Activated CD8-positive, alpha-beta memory T cell treated with anti-CD3 and anti-CD28 coated beads, Interleukin-2, amount 10 ng/mL, durations not matched to agents 7 days and 5 days (primary cell): ENCODE measurements at regions not wholly inside any gene's neighbourhood (a gene's known extent, or its start where the extent isn't known, plus 50 kb on each side); places are given as distances from the start of the nearest gene placed in this dataset.

ENCODE experiments used
- ATAC-seq: fragments of 150-1000 bp; cut with Tn5 transposase; one replicate; pipeline ENCODE4 v1.10.0; 2021; ENCODE audit warnings: moderate library complexity
- CTCF ChIA-PET: fragments of 350-600 bp; sonication (Branson Sonifier 250); formaldehyde crosslinking; loops from one replicate; lab custom pipeline; 2021; ENCODE audit warnings: antibody characterized with exemption; lab: Charles Lee
- DNase-seq: peaks from one replicate; pipeline ENCODE4 v3.0.0-alpha.2; 2020
- H3K27ac Mint-ChIP-seq: one replicate; pipeline ENCODE4 v1.8.0; 2021; ENCODE audit warnings: mild to moderate bottlenecking, mixed read lengths
- H3K27me3 Mint-ChIP-seq: one replicate; pipeline ENCODE4 v1.8.0; 2021; ENCODE audit warnings: mixed read lengths
- H3K36me3 Mint-ChIP-seq: one replicate; pipeline ENCODE4 v1.8.0; 2021; ENCODE audit warnings: mild to moderate bottlenecking, mixed read lengths
- H3K4me1 Mint-ChIP-seq: one replicate; pipeline ENCODE4 v1.8.0; 2021; ENCODE audit warnings: mixed read lengths
- H3K4me3 Mint-ChIP-seq: one replicate; pipeline ENCODE4 v1.8.0; 2021; ENCODE audit warnings: mild to moderate bottlenecking, moderate library complexity, mixed read lengths
- H3K9me3 Mint-ChIP-seq: one replicate; pipeline ENCODE4 v1.8.0; 2022; ENCODE audit warnings: low read depth, mixed read lengths

DNA sequence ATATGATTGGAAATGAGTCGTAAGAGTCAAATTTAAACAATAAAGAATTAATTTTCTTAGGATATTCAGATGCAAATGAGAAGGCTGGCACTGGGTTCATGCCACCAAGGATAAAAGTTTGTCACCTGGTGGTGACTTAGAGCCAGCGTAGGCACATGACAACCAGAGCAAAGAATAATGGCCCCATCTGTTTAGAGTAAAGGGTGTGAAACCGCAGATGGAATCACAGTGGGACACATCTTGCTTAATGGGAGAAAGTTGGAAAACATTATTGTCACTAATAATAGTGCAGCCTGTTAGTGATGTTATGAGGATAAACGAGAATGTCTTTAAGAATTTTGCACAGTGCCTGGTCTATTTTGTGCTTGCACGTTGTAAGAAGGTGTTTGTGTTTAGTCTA is 727.8 kb downstream of the QKI start:
- CTCF ChIA-PET, result no interaction called here

DNA sequence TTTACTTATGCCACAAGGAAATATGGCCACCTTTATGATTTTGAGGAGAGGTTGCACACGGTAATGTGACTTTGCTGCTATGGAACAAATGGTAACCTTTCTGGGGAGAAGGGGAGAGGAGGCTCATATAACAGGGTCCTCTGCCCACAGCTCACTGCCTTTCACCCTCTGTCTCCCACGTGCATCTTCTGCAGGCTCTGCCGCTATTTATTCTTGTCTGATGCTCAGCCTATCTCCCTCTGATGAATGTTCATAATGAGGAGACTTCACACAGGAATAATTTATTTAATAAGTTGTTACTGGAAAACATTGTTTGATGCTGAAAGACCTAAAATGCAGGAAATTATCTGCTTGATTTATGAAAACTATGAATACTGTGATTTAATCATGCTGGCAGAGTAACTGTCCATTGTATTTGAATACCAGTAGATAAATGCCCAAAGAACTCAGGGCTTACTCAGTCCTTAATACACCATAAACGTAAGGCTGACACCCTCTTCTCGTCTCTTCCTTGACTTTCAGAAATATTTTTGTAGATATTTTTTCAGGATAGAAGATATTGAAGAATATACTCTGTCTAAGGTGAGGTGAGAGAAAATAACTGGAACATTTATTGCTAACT is 721.1 kb downstream of the QKI start:
- Mint-ChIP-seq H3K27me3 (no peaks in the 10 kb centered on the region), H3K9me3 (no peaks in the 10 kb centered on the region), H3K36me3 (no peaks in the 10 kb centered on the region), H3K4me3 (no peak overlapping the region), H3K27ac (no peak overlapping the region), H3K4me1 (no peaks in the 10 kb centered on the region)
- DNase-seq, result no peak
- no peak for ATAC-seq
- CTCF ChIA-PET, result interaction anchor here (0.6 kb wide), 1 partner anchor 30 kb away, joined by 3 read pairs; no protein-coding TSS in a partner anchor

More for the DNA sequence above, 727.8 kb downstream of the QKI start:
- H3K4me3 Mint-ChIP-seq, result no peak overlapping the region
- no peak for ATAC-seq
- DNase-seq, result no peak
- no peaks in the 10 kb centered on the region for H3K36me3 Mint-ChIP-seq
- H3K27me3 Mint-ChIP-seq, result no peaks in the 10 kb centered on the region
- no peak overlapping the region for H3K27ac Mint-ChIP-seq
- no peaks in the 10 kb centered on the region for H3K4me1 Mint-ChIP-seq
- H3K9me3 Mint-ChIP-seq, result no peaks in the 10 kb centered on the region

- CTCF ChIA-PET, result no interaction called here
- H3K4me1 Mint-ChIP-seq, result no peaks in the 10 kb centered on the region
- H3K27ac Mint-ChIP-seq, result no peak overlapping the region
- DNase-seq (no peak), ATAC-seq (no peak)
- no peaks in the 10 kb centered on the region for H3K36me3 Mint-ChIP-seq
- H3K9me3 Mint-ChIP-seq, result no peaks in the 10 kb centered on the region
- H3K4me3 Mint-ChIP-seq, result no peak overlapping the region
- H3K27me3 Mint-ChIP-seq, result no peaks in the 10 kb centered on the region
Observed at GRCh38 chr6:164133095-164133494, 718.6 kb downstream of the QKI start.

DNA sequence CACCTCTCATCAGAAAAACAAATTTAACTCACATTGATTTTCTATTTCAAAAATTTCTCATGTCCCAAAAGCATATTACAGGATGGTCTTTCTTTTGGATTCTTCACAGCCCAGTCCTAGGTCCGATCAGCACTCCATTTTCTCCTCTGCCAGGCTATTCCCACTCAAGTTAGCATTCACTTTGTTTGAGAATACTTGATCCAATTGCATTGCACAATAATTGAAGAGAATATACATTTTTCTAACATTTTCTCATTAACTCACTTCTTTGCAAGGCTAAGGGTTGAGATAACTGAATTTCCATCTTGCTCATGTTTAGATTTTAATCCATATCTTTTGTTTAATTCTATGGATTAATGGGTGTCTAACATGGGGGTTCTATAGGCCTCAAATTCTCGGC is 716.1 kb downstream of the QKI start:
- DNase-seq, result no peak
- H3K4me3 Mint-ChIP-seq, result no peak overlapping the region
- ATAC-seq, result no peak
- H3K36me3 Mint-ChIP-seq, result no peaks in the 10 kb centered on the region
- no peaks in the 10 kb centered on the region for H3K4me1 Mint-ChIP-seq
- H3K27me3 Mint-ChIP-seq, result no peaks in the 10 kb centered on the region
- CTCF ChIA-PET, result no interaction called here
- no peaks in the 10 kb centered on the region for H3K9me3 Mint-ChIP-seq
- H3K27ac Mint-ChIP-seq, result no peak overlapping the region

- CTCF ChIA-PET, result no interaction called here
- Mint-ChIP-seq H3K9me3 (no peaks in the 10 kb centered on the region), H3K27me3 (no peaks in the 10 kb centered on the region), H3K4me3 (no peak overlapping the region), H3K36me3 (no peaks in the 10 kb centered on the region), H3K4me1 (no peaks in the 10 kb centered on the region), H3K27ac (no peak overlapping the region)
- ATAC-seq (no peak), DNase-seq (no peak)
Observed at GRCh38 chr6:164130151-164130550, 715.6 kb downstream of the QKI start.

DNA sequence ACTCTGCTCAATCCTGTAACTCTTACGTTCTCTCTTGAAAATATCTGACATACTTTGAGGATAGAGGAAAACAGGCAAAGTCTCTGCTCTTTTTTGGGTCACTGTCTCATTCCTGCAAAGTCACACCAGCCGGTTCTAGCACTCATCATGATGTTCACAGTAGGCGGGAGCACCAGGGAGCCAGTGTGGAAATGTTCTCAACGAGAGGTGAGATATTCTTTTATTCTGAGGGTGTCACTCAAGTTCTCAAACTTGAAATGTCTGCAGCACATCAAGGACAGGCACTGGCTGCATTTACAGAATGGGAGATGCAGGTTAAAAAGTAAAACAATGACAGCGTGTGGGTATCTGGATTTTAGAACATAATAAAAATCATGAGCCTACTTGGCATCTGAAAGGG is 714.7 kb downstream of the QKI start:
- DNase-seq, result no peak
- CTCF ChIA-PET, result no interaction called here
- no peak for ATAC-seq

DNA sequence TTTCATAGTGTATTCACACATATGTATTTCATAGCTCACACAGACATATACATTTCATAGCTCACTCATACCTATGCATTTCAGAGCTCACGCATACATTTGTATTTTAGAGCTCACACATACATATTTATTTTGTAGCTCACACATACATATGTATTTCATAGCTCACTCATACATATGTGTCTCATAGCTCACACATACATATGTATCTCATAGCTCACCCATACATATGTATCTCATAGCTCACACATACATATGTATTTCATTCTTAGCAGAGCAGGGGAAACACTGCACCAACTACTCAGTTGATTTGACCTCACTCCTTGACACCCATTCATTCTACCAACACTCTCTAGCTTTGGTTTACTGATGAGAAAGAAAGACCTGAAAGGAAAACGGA is 713.6 kb downstream of the QKI start:
- Mint-ChIP-seq H3K9me3 (no peaks in the 10 kb centered on the region), H3K36me3 (no peaks in the 10 kb centered on the region), H3K4me3 (no peak overlapping the region), H3K27me3 (no peaks in the 10 kb centered on the region), H3K27ac (no peak overlapping the region), H3K4me1 (no peaks in the 10 kb centered on the region)
- ATAC-seq (no peak), DNase-seq (no peak)
- CTCF ChIA-PET, result no interaction called here

More for the DNA sequence above, 714.7 kb downstream of the QKI start:
- H3K9me3 Mint-ChIP-seq, result no peaks in the 10 kb centered on the region
- no peaks in the 10 kb centered on the region for H3K27me3 Mint-ChIP-seq
- H3K4me1 Mint-ChIP-seq, result no peaks in the 10 kb centered on the region
- no peaks in the 10 kb centered on the region for H3K36me3 Mint-ChIP-seq
- no peak overlapping the region for H3K27ac Mint-ChIP-seq
- no peak overlapping the region for H3K4me3 Mint-ChIP-seq

- ATAC-seq, result no peak
- Mint-ChIP-seq H3K4me3 (no peak overlapping the region), H3K27me3 (no peaks in the 10 kb centered on the region), H3K36me3 (no peaks in the 10 kb centered on the region), H3K9me3 (no peaks in the 10 kb centered on the region), H3K4me1 (no peaks in the 10 kb centered on the region), H3K27ac (no peak overlapping the region)
- CTCF ChIA-PET, result no interaction called here
- DNase-seq, result no peak
Observed at GRCh38 chr6:164124986-164125385, 710.5 kb downstream of the QKI start.

DNA sequence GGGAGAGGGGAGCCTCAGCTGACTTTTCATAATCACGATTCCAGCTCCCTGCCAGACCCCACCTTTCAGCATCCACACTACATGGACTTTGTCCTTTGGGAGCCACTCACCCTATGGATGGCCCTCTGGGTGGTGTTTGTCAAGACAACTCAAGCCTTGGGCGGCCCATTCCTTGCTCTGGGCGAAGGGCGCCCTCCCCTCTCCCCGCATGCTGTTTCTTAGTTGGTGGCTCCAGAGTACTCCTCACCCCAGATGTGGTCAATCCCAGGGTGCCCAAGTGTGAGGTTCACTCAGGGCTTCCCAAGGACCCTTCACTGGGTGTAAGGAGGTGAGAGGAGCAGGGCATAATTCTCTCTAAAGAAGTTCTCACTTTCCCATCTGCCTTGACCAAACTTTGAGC is 710.0 kb downstream of the QKI start:
- CTCF ChIA-PET, result no interaction called here
- H3K27ac Mint-ChIP-seq, result no peak overlapping the region
- no peak for DNase-seq
- no peak overlapping the region for H3K4me3 Mint-ChIP-seq
- H3K9me3 Mint-ChIP-seq, result no peaks in the 10 kb centered on the region
- no peaks in the 10 kb centered on the region for H3K27me3 Mint-ChIP-seq
- H3K4me1 Mint-ChIP-seq, result no peaks in the 10 kb centered on the region
- no peaks in the 10 kb centered on the region for H3K36me3 Mint-ChIP-seq
- no peak for ATAC-seq

- no peak overlapping the region for H3K27ac Mint-ChIP-seq
- H3K4me1 Mint-ChIP-seq, result no peaks in the 10 kb centered on the region
- H3K27me3 Mint-ChIP-seq, result no peaks in the 10 kb centered on the region
- no peak for ATAC-seq
- CTCF ChIA-PET, result no interaction called here
- no peak for DNase-seq
- H3K4me3 Mint-ChIP-seq, result no peak overlapping the region
- H3K36me3 Mint-ChIP-seq, result no peaks in the 10 kb centered on the region
- H3K9me3 Mint-ChIP-seq, result no peaks in the 10 kb centered on the region
Observed at GRCh38 chr6:164122109-164122508, 707.6 kb downstream of the QKI start.

DNA sequence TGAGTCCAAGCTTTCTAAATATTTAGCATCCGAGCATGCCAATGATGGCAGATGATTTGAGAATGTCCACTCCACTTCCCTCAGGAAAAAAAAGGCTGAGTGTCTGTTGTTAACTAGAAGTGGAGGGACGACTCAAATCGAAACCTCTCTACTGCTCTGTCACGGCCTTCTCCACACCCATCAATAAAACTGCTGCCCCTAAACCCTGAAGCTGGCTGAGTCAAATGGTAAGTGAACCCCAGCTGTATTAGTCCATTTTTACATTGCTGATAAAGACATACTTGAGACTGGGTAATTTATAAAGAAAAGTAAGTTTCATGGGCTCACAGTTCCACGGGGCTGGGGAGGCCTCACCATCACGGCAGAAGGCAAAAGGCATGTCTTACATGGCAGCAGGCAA is 707.0 kb downstream of the QKI start:
- no peaks in the 10 kb centered on the region for H3K4me1 Mint-ChIP-seq
- no peaks in the 10 kb centered on the region for H3K36me3 Mint-ChIP-seq
- H3K27ac Mint-ChIP-seq, result no peak overlapping the region
- ATAC-seq (no peak), DNase-seq (no peak)
- H3K4me3 Mint-ChIP-seq, result no peak overlapping the region
- no peaks in the 10 kb centered on the region for H3K9me3 Mint-ChIP-seq
- CTCF ChIA-PET, result no interaction called here
- H3K27me3 Mint-ChIP-seq, result no peaks in the 10 kb centered on the region

DNA sequence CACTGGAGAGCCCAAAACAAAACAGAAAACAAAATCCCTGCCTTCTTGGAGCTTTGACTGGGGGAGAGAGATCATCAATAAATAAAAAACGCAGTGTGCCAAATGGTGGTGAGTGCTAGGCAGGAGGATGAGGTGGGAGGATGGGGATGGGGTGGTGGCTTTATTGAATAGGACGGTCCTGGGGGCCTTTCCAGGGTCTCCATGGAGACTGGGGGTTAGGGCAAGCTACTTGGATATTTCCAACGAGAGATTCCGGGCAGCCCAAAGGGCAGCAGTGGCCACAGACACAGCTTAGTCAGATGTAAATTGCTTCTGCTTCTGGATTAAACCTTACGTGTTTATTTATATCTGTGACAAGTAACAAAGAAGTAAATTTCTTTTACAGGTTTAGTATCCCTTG is 700.1 kb downstream of the QKI start:
- no peak for DNase-seq
- Mint-ChIP-seq H3K27ac (no peak overlapping the region), H3K4me1 (no peaks in the 10 kb centered on the region), H3K36me3 (no peaks in the 10 kb centered on the region), H3K9me3 (no peaks in the 10 kb centered on the region), H3K27me3 (no peaks in the 10 kb centered on the region), H3K4me3 (no peak overlapping the region)
- ATAC-seq, result no peak
- CTCF ChIA-PET, result no interaction called here

DNA sequence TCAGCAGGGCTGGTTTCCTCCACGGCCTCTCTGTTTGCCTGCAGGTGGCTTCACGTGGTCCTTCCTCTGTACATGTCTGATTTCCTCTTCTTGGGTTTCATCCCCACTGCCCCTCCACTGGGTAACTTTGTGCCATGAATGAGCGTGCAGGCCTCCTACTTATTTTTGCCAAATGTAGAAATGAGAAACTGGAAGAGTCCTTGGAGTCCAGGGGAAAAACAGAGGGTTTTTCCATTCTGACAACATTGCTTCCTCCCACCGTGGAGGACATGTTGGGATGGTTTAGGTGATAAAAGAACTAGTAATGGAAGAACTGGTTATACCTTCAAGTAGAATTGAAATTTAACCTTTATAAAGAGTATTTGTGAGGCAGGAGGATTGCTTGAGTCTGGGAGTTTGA is 699.5 kb downstream of the QKI start:
- DNase-seq (no peak), ATAC-seq (no peak)
- no peak overlapping the region for H3K4me3 Mint-ChIP-seq
- CTCF ChIA-PET, result no interaction called here
- H3K27ac Mint-ChIP-seq, result no peak overlapping the region
- no peaks in the 10 kb centered on the region for H3K9me3 Mint-ChIP-seq
- H3K36me3 Mint-ChIP-seq, result no peaks in the 10 kb centered on the region
- H3K27me3 Mint-ChIP-seq, result no peaks in the 10 kb centered on the region
- H3K4me1 Mint-ChIP-seq, result no peaks in the 10 kb centered on the region

DNA sequence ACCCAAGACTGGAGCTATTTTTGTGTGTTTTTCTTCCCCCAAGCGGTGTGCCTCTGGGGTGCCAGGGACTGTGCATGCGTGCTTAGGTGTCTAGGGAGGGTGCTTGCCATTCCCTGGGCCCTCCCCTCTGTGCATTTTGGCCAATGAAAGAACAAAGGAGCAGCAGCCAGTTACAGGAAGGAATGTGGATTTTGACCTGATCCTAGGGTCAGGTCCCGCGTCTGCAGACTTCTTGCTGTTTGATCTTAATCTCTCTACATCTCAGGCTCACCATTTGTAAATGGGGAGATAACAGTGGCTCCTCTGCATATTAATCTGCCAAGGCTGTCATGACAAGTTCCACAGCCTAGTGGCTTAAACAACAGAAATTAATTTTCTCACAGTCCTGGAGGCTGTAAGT is 699.1 kb downstream of the QKI start:
- DNase-seq (no peak), ATAC-seq (no peak)
- CTCF ChIA-PET, result no interaction called here
- Mint-ChIP-seq H3K4me3 (no peak overlapping the region), H3K27me3 (no peaks in the 10 kb centered on the region), H3K27ac (no peak overlapping the region), H3K9me3 (no peaks in the 10 kb centered on the region), H3K4me1 (no peaks in the 10 kb centered on the region), H3K36me3 (no peaks in the 10 kb centered on the region)

DNA sequence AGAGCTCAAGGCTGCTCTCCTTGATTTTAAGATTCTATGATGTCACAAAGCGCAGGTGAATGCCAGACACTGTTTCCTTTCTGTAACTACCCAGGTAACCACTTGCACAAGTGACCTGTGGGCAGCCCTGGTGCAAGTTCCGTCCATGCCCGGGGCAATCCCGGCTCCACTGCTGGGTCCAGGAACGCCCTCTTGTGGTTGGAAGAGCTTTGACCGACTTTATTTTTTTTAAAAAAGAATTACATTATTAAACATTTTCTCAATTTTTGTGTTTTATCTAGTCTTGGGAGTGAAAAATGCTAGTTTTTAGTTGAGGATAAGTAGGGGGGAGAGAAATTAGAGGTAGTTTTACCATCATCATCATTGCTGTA is 695.2 kb downstream of the QKI start:
- H3K27ac Mint-ChIP-seq, result no peak overlapping the region
- no peaks in the 10 kb centered on the region for H3K27me3 Mint-ChIP-seq
- H3K9me3 Mint-ChIP-seq, result no peaks in the 10 kb centered on the region
- DNase-seq (no peak), ATAC-seq (no peak)
- CTCF ChIA-PET, result no interaction called here
- H3K4me3 Mint-ChIP-seq, result no peak overlapping the region
- H3K36me3 Mint-ChIP-seq, result no peaks in the 10 kb centered on the region
- no peaks in the 10 kb centered on the region for H3K4me1 Mint-ChIP-seq
